DND-41 (cell line): ENCODE measurements at regions not wholly inside any gene's neighbourhood (a gene's known extent, or its start where the extent isn't known, plus 50 kb on each side); places are given as distances from the start of the nearest gene placed in this dataset.

Experiments used
- EZH2 ChIP-seq: IDR thresholded peaks from 3 replicates; pipeline ENCODE4 v1.6.1; 2012; ENCODE audit warnings: borderline replicate concordance, low read depth, mild to moderate bottlenecking, moderate library complexity, low read length, inconsistent platforms; ENCODE audit not compliant: severe bottlenecking
- TF ChIP-seq, protein P1 (sequence below): IDR thresholded peaks from 2 replicates; pipeline ENCODE4 v1.5.1; 2012; ENCODE audit warnings: borderline replicate concordance, low read length, moderate library complexity, mild to moderate bottlenecking; ENCODE audit not compliant: poor library complexity, severe bottlenecking; ENCODE audit errors: extremely low read depth

DNA sequence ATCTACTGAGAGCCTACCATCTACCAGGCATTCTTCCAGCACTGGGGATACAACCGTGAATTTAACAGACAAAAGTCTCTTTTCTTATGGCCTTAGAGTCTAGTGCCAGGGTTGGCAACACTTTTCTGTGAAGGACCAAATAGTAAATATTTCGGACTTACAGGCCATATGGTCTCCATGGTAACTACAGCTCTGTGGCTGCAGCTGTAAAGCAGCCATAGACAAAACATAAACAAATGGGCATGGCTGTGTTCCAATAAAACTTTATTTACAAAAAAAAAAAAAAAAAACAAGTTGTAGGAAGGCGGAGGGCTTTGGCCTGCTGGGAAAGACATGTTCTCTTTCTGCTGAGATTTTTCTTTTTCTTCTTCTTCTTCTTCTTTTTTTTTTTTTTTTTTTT is 98.7 kb downstream of the ABCC12 start:
- TF ChIP-seq, protein P1, sequence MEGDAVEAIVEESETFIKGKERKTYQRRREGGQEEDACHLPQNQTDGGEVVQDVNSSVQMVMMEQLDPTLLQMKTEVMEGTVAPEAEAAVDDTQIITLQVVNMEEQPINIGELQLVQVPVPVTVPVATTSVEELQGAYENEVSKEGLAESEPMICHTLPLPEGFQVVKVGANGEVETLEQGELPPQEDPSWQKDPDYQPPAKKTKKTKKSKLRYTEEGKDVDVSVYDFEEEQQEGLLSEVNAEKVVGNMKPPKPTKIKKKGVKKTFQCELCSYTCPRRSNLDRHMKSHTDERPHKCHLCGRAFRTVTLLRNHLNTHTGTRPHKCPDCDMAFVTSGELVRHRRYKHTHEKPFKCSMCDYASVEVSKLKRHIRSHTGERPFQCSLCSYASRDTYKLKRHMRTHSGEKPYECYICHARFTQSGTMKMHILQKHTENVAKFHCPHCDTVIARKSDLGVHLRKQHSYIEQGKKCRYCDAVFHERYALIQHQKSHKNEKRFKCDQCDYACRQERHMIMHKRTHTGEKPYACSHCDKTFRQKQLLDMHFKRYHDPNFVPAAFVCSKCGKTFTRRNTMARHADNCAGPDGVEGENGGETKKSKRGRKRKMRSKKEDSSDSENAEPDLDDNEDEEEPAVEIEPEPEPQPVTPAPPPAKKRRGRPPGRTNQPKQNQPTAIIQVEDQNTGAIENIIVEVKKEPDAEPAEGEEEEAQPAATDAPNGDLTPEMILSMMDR, result no peak
- no peak for TF ChIP-seq EZH2
